ENCODE measurements at regions not wholly inside any gene's neighbourhood (a gene's known extent, or its start where the extent isn't known, plus 50 kb on each side); places are given as distances from the start of the nearest gene placed in this dataset.

DNA sequence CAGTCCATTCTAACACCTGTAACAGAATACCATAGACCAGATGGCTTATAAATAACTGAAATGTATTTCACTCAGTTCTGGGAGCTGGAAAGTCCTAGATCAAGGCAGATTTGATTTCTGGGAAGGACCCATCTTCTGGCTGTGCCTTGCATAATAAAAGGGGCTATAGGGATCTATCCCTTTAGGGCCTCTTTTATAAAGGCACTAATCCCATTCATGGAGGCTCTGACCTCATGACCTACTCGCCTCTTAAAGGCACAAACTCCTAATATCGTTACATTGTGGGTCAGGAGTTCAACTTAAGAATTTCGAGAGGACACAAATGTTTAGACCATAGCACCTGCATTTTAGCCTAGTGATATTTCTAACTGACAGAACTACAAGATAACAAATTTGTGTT, 619.0 kb downstream of the CDH18 start:
- TF ChIP-seq, protein P1, sequence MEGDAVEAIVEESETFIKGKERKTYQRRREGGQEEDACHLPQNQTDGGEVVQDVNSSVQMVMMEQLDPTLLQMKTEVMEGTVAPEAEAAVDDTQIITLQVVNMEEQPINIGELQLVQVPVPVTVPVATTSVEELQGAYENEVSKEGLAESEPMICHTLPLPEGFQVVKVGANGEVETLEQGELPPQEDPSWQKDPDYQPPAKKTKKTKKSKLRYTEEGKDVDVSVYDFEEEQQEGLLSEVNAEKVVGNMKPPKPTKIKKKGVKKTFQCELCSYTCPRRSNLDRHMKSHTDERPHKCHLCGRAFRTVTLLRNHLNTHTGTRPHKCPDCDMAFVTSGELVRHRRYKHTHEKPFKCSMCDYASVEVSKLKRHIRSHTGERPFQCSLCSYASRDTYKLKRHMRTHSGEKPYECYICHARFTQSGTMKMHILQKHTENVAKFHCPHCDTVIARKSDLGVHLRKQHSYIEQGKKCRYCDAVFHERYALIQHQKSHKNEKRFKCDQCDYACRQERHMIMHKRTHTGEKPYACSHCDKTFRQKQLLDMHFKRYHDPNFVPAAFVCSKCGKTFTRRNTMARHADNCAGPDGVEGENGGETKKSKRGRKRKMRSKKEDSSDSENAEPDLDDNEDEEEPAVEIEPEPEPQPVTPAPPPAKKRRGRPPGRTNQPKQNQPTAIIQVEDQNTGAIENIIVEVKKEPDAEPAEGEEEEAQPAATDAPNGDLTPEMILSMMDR (IDR thresholded peaks at IDR 0.05; ENCODE audit: insufficient read depth, low read length): no peak
- TF ChIP-seq POLR2AphosphoS5 (IDR thresholded peaks at IDR 0.05; ENCODE audit: low read depth) (no peak), REST (IDR thresholded peaks at IDR 0.05; ENCODE audit: insufficient replicate concordance, low read depth) (no peak)

Measured in HL-60 (cell line).